HCT116 (cell line): ENCODE measurements at regions not wholly inside any gene's neighbourhood (a gene's known extent, or its start where the extent isn't known, plus 50 kb on each side); places are given as distances from the start of the nearest gene placed in this dataset.

Source experiments
- CEBPB ChIP-seq: IDR thresholded peaks from 2 replicates; pipeline ENCODE4 v1.6.1; 2012; ENCODE audit warnings: low read depth
- ELF1 ChIP-seq: IDR thresholded peaks from 2 replicates; pipeline ENCODE4 v1.6.1; 2012; ENCODE audit warnings: low read depth, borderline replicate concordance
- POLR2A ChIP-seq: IDR thresholded peaks from 2 replicates; pipeline ENCODE4 v1.7.0; 2011; ENCODE audit warnings: borderline replicate concordance; ENCODE audit not compliant: insufficient read depth, insufficient read length; ENCODE audit errors: extremely low read depth
- RAD21 ChIP-seq: IDR thresholded peaks from 2 replicates; pipeline ENCODE4 v1.6.1; 2012; ENCODE audit warnings: low read depth, mild to moderate bottlenecking
- YY1 ChIP-seq: IDR thresholded peaks from 2 replicates; pipeline ENCODE4 v1.6.1; 2011; ENCODE audit warnings: low read length, low read depth, moderate library complexity, mild to moderate bottlenecking; ENCODE audit not compliant: insufficient replicate concordance; ENCODE audit errors: extremely low read depth
- ZNF274 ChIP-seq: fragments of 200-500 bp; sonication (Bioruptor generic); IDR thresholded peaks from 2 replicates; pipeline ENCODE4 v1.6.1; 2014; ENCODE audit warnings: mild to moderate bottlenecking, low read depth, low read length, inconsistent platforms
- TF ChIP-seq, protein P1 (sequence below), 3 experiments: fragments of 200-600 bp in 1 of 3; sonication (generic) in 1 of 3; IDR thresholded peaks in 2 of 3; conservative IDR thresholded peaks in 1 of 3; 2 replicates each; pipeline ENCODE4 v1.5.1; 2012 to 2017; ENCODE audit warnings: low read depth in 2 of 3, low read length in 2 of 3, antibody characterized with exemption in 1 of 3, borderline replicate concordance in 1 of 3, control low read depth in 1 of 3, mild to moderate bottlenecking in 1 of 3, mixed read lengths in 1 of 3, mixed run types in 1 of 3, moderate library complexity in 1 of 3; ENCODE audit not compliant: insufficient read depth in 1 of 3
- TF ChIP-seq, protein P2 (sequence below): IDR thresholded peaks from 2 replicates; pipeline ENCODE4 v1.6.1; 2012

GRCh38 chr4:66059556-66059955 lies 389.3 kb upstream of the EPHA5 start:
- TF ChIP-seq, protein P1, sequence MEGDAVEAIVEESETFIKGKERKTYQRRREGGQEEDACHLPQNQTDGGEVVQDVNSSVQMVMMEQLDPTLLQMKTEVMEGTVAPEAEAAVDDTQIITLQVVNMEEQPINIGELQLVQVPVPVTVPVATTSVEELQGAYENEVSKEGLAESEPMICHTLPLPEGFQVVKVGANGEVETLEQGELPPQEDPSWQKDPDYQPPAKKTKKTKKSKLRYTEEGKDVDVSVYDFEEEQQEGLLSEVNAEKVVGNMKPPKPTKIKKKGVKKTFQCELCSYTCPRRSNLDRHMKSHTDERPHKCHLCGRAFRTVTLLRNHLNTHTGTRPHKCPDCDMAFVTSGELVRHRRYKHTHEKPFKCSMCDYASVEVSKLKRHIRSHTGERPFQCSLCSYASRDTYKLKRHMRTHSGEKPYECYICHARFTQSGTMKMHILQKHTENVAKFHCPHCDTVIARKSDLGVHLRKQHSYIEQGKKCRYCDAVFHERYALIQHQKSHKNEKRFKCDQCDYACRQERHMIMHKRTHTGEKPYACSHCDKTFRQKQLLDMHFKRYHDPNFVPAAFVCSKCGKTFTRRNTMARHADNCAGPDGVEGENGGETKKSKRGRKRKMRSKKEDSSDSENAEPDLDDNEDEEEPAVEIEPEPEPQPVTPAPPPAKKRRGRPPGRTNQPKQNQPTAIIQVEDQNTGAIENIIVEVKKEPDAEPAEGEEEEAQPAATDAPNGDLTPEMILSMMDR (IDR thresholded peaks at IDR 0.05 in 2 of 3, conservative IDR thresholded peaks at IDR 0.05 in 1 of 3; ENCODE audit: borderline replicate concordance in 1 of 3, insufficient read depth in 1 of 3, low read depth in 2 of 3, low read length in 2 of 3) = no peak
- no peak for TF ChIP-seq RAD21
- no peak for TF ChIP-seq ZNF274
- no peak for TF ChIP-seq CEBPB
- TF ChIP-seq ELF1 = no peak
- TF ChIP-seq, protein P2, sequence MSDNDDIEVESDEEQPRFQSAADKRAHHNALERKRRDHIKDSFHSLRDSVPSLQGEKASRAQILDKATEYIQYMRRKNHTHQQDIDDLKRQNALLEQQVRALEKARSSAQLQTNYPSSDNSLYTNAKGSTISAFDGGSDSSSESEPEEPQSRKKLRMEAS = no peak
- no peak for TF ChIP-seq YY1
- no peak for TF ChIP-seq POLR2A
